ENCODE measurements at regions not wholly inside any gene's neighbourhood (a gene's known extent, or its start where the extent isn't known, plus 50 kb on each side); places are given as distances from the start of the nearest gene placed in this dataset.

DNA sequence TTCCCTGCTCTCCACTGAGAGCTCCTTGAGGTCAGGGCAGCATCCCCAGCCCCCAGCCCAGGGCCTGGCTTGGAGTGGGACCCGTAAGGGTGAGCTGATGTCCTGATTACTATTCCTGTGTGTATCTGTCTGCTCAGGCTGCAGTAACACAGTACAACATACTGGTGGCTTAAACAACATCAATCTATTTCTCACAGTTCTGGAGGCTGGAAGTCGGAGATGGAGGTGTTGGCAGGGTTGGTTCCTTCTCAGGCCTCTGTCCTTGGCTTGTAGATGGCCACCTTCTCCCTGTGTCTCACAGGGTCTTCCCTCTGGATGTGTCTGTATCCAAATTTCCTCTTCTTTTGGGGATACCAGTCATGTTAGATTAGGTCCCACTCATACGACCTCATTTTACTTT is 246.4 kb upstream of the POU3F1 start:
- Mint-ChIP-seq H3K9me3 (no peaks in the 10 kb centered on the region), H3K4me1 (no peaks in the 10 kb centered on the region), H3K36me3 (ENCODE audit: low read depth) (no peaks in the 10 kb centered on the region), H3K27ac (no peak overlapping the region), H3K4me3 (no peak overlapping the region), H3K27me3 (peaks cover 53% of the 10 kb centered on the region)
- ATAC-seq (no peak), DNase-seq (no peak)

DNA sequence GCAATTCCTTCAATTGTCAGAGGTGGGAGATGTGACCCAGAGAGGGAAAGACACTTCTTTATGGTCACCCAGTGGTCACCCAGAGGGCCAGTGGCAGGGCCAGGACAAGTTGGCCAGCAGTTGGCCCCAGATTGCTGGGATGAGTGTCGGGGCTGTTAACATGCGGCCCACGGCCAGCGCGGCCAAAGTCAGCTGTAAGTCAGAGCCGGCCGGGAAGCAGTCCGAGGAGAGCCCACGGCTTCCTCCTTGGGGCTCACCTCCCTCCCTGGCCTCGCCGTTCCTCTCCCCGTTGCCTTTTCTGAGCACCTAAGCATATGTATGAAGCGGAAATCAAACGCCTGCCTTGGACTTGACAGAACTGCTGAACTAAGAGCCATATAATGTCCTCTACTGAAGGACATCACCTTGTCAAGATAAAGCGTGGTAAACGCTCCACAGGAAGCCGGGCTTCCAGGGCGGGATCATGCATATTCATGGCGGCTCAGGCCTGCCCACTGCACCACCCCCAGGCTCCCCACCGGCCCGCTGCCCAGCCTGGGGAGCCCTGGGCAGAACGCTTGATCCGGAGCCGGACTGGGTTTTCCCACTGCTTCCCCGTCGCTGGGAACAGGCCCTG is 245.4 kb upstream of the POU3F1 start:
- no peak overlapping the region for H3K4me3 Mint-ChIP-seq
- H3K4me1 Mint-ChIP-seq = no peaks in the 10 kb centered on the region
- H3K36me3 Mint-ChIP-seq (ENCODE audit: low read depth) = no peaks in the 10 kb centered on the region
- DNase-seq (no peak), ATAC-seq (no peak)
- H3K9me3 Mint-ChIP-seq = no peaks in the 10 kb centered on the region
- peaks cover 52% of the 10 kb centered on the region for H3K27me3 Mint-ChIP-seq
- H3K27ac Mint-ChIP-seq = no peak overlapping the region

- Mint-ChIP-seq H3K4me3 (no peak overlapping the region), H3K36me3 (ENCODE audit: low read depth) (no peaks in the 10 kb centered on the region), H3K27me3 (peaks cover 48% of the 10 kb centered on the region)
Measured at GRCh38 chr1:38291336-38291735, 244.7 kb upstream of the POU3F1 start.

GRCh38 chr1:38289034-38289433 is 242.4 kb upstream of the POU3F1 start:
- H3K9me3 Mint-ChIP-seq = no peaks in the 10 kb centered on the region
- DNase-seq (no peak), ATAC-seq (no peak)
- H3K36me3 Mint-ChIP-seq (ENCODE audit: low read depth) = no peaks in the 10 kb centered on the region
- peaks cover 30% of the 10 kb centered on the region for H3K27me3 Mint-ChIP-seq
- H3K4me1 Mint-ChIP-seq = no peaks in the 10 kb centered on the region
- H3K4me3 Mint-ChIP-seq = no peak overlapping the region
- no peak overlapping the region for H3K27ac Mint-ChIP-seq

More at GRCh38 chr1:38291336-38291735, 244.7 kb upstream of the POU3F1 start:
- H3K9me3 Mint-ChIP-seq = no peaks in the 10 kb centered on the region
- ATAC-seq (no peak), DNase-seq (no peak)
- no peaks in the 10 kb centered on the region for H3K4me1 Mint-ChIP-seq
- no peak overlapping the region for H3K27ac Mint-ChIP-seq

DNA sequence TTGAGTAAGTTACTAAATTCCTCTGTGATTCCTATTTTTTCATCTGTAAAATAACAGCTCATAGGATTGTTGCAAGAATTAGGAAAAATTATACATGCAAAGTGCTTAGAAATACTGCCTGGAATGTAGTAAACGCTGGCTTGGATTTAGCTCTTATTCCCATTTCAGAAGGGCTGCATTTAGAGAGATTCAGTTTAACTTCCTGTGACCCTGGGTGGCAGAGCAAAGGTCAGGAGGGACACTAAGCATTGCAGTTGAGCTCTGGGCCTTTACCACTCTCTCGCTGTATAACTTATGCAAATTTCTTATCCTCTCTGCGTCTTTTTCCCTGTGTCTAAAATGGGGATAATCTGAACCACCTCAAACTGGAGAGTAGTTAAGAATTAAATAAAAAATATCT is 241.0 kb upstream of the POU3F1 start:
- Mint-ChIP-seq H3K27ac (no peak overlapping the region), H3K36me3 (ENCODE audit: low read depth) (no peaks in the 10 kb centered on the region), H3K4me3 (no peak overlapping the region), H3K27me3 (peaks cover 29% of the 10 kb centered on the region), H3K9me3 (no peaks in the 10 kb centered on the region), H3K4me1 (no peaks in the 10 kb centered on the region)
- no peak for DNase-seq
- ATAC-seq = no peak

GRCh38 chr1:38287036-38287435 is 240.4 kb upstream of the POU3F1 start:
- DNase-seq (no peak), ATAC-seq (no peak)
- Mint-ChIP-seq H3K27ac (no peak overlapping the region), H3K4me1 (no peaks in the 10 kb centered on the region), H3K27me3 (peaks cover 31% of the 10 kb centered on the region), H3K4me3 (no peak overlapping the region), H3K36me3 (ENCODE audit: low read depth) (no peaks in the 10 kb centered on the region), H3K9me3 (no peaks in the 10 kb centered on the region)

DNA sequence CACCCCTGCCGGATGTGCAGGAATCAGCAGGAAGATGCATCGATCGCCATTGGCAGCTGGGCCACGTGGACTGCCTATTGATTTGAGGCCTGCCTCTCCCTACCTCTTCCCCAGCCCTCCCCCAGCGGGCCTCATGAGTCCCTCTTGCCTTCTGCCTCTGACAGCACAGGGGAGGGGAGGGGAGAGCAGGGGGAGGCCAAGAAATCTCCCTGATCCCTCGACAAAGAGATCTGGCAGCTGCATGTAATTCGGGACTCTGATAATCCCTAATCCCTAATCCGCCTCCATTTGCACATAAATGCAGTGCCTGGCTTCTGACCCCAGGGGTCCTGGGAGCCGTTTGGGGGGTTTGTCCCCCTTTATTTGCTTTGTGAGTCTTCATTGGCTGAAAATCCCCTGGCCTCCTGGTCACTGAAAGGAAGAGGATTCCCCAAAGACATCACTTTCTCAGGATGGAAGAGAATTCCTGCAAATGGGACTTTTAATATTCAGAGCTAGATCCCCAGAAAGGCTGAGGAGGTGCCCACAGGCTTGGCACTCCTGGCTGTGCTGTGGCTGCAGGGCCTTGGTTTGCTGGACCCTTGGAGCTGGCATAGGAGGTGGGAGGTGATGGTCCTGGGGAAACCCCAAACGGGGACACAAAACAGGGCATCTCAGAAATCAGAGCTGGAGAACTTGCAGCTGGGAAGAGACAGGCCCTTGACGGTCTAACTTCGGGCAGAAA is 239.4 kb upstream of the POU3F1 start:
- peaks cover 26% of the 10 kb centered on the region for H3K27me3 Mint-ChIP-seq
- H3K4me1 Mint-ChIP-seq = no peaks in the 10 kb centered on the region
- no peaks in the 10 kb centered on the region for H3K9me3 Mint-ChIP-seq
- H3K36me3 Mint-ChIP-seq (ENCODE audit: low read depth) = no peaks in the 10 kb centered on the region
- ATAC-seq (no peak), DNase-seq (no peak)
- no peak overlapping the region for H3K4me3 Mint-ChIP-seq
- H3K27ac Mint-ChIP-seq = no peak overlapping the region

DNA sequence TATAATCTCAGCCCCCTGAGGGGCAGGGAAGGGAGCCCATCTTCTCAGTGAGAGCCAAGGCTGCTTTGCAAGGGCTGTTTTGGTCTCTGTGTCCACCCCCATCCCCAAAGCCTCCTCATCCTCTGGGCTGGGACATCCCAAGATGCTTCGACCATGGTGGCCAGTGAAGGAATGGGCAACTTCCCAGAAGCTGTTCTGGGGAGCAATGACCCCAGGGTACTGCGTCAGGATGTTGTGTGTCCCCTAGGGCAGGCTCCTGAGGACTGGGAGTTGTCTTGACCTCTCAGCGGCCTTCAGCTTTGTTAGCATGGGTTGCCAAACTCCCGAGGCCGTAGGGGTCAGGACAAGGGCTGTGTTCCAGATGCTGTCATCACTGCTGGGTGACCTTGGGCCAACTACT is 238.4 kb upstream of the POU3F1 start:
- H3K4me3 Mint-ChIP-seq = no peak overlapping the region
- no peaks in the 10 kb centered on the region for H3K9me3 Mint-ChIP-seq
- H3K27me3 Mint-ChIP-seq = peaks cover 26% of the 10 kb centered on the region
- H3K36me3 Mint-ChIP-seq (ENCODE audit: low read depth) = no peaks in the 10 kb centered on the region
- H3K27ac Mint-ChIP-seq = no peak overlapping the region
- no peaks in the 10 kb centered on the region for H3K4me1 Mint-ChIP-seq
- ATAC-seq = no peak
- no peak for DNase-seq

GRCh38 chr1:38283696-38284470 is 237.3 kb upstream of the POU3F1 start:
- no peak overlapping the region for H3K4me3 Mint-ChIP-seq
- DNase-seq = no peak
- no peak for ATAC-seq
- peaks cover 8% of the 10 kb centered on the region for H3K9me3 Mint-ChIP-seq
- H3K36me3 Mint-ChIP-seq (ENCODE audit: low read depth) = peaks cover 2% of the 10 kb centered on the region
- peaks cover 22% of the 10 kb centered on the region for H3K27me3 Mint-ChIP-seq
- H3K4me1 Mint-ChIP-seq = no peaks in the 10 kb centered on the region
- no peak overlapping the region for H3K27ac Mint-ChIP-seq

DNA sequence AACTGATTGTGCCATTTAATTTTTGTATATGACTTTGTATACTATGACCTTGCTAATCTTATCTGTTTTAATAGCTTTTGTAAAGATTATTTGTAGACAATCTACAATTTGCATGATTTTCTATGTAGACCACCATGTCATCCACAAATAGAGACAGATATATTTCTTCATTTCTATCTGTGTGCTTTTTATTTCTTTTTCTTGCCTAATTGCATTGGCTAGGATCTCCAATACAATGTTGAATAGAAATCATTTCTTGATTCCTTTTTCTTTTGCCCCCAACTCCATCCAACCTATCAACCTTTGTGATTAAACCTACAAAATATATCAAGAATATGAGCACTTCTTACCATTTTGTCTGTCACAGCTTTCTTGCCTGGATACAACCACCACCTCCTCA is 232.6 kb upstream of the POU3F1 start:
- H3K27me3 Mint-ChIP-seq = peaks cover 24% of the 10 kb centered on the region
- H3K4me3 Mint-ChIP-seq = no peak overlapping the region
- ATAC-seq (no peak), DNase-seq (no peak)
- H3K27ac Mint-ChIP-seq = no peak overlapping the region
- H3K36me3 Mint-ChIP-seq (ENCODE audit: low read depth) = peaks cover 2% of the 10 kb centered on the region
- peaks cover 22% of the 10 kb centered on the region for H3K9me3 Mint-ChIP-seq
- H3K4me1 Mint-ChIP-seq = no peaks in the 10 kb centered on the region

DNA sequence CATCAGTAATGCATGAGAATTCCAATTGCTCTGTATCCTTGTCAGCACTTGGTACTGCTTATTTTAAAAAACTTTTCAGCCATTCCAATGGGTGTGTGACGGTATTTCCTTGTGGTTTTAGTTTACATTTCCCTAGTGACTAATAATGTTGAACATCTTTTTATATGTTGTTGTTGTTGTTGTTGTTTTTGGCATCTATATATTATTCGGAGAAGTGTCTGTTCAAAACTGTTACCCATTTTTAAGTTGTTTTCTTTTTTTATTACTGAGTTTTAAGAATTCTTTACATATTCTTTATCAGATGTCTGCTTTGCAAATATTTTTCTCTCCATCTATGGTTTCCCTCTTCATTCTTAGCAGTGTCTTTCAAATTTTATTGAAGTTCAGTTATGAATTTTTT is 231.1 kb upstream of the POU3F1 start:
- no peak for ATAC-seq
- H3K27ac Mint-ChIP-seq = no peak overlapping the region
- no peaks in the 10 kb centered on the region for H3K4me1 Mint-ChIP-seq
- H3K9me3 Mint-ChIP-seq = peaks cover 22% of the 10 kb centered on the region
- DNase-seq = no peak
- peaks cover 25% of the 10 kb centered on the region for H3K27me3 Mint-ChIP-seq
- H3K4me3 Mint-ChIP-seq = no peak overlapping the region
- H3K36me3 Mint-ChIP-seq (ENCODE audit: low read depth) = peaks cover 2% of the 10 kb centered on the region

DNA sequence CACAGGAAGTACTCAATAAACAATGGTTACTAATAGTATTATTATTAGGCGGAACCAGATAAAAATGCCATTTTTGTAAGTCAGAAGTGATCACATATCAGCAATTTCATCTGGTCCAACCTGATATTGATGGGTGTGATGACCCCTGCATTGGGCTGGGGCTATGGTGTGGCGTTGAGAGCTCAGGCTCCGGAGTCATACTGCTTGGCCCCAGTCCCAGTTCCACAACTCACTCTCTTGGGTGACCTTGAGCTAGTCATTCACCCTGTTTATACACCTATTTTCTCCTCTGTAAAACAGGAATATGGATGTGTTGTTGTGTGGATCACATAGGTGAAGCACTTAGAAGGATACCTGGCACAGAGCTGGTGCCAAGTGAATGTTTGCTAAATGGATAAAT is 229.4 kb upstream of the POU3F1 start:
- Mint-ChIP-seq H3K27me3 (peaks cover 30% of the 10 kb centered on the region), H3K4me1 (no peaks in the 10 kb centered on the region)

DNA sequence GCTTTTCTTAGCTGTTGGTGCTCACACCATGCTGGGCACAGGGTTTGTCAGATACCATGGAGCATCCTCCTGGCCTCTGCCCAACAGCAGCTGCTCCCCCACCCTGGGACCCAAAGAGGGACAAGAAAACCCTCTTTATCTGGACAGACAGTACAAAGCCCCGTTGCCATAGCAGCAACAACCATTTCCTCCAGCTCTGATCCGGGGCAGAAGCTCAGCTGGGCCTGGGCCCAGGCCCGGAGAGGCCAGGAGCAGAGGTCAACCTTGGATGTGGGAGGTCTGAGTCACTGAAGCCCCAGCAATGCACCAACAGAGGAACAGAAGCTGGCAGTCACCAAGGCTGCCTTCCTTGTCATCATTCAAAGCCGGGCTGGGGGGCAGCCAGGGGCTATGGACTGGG is 228.4 kb upstream of the POU3F1 start:
- peaks cover 22% of the 10 kb centered on the region for H3K9me3 Mint-ChIP-seq
- no peak overlapping the region for H3K27ac Mint-ChIP-seq
- ATAC-seq (no peak), DNase-seq (no peak)
- no peaks in the 10 kb centered on the region for H3K4me1 Mint-ChIP-seq
- H3K27me3 Mint-ChIP-seq = peaks cover 37% of the 10 kb centered on the region
- H3K4me3 Mint-ChIP-seq = no peak overlapping the region
- peaks cover 2% of the 10 kb centered on the region for H3K36me3 Mint-ChIP-seq (ENCODE audit: low read depth)

More for the DNA sequence above, 229.4 kb upstream of the POU3F1 start:
- H3K36me3 Mint-ChIP-seq (ENCODE audit: low read depth) = peaks cover 2% of the 10 kb centered on the region
- no peak overlapping the region for H3K27ac Mint-ChIP-seq
- DNase-seq (no peak), ATAC-seq (no peak)
- H3K4me3 Mint-ChIP-seq = no peak overlapping the region
- H3K9me3 Mint-ChIP-seq = peaks cover 22% of the 10 kb centered on the region

GRCh38 chr1:38273196-38273804 is 226.7 kb upstream of the POU3F1 start:
- DNase-seq = no peak
- no peak overlapping the region for H3K27ac Mint-ChIP-seq
- no peaks in the 10 kb centered on the region for H3K4me1 Mint-ChIP-seq

GRCh38 chr1:38272515-38272914 is 225.9 kb upstream of the POU3F1 start:
- DNase-seq = no peak
- H3K9me3 Mint-ChIP-seq = peaks cover 4% of the 10 kb centered on the region
- no peaks in the 10 kb centered on the region for H3K4me1 Mint-ChIP-seq
- no peaks in the 10 kb centered on the region for H3K36me3 Mint-ChIP-seq (ENCODE audit: low read depth)
- ATAC-seq = no peak
- H3K4me3 Mint-ChIP-seq = no peak overlapping the region
- peaks cover 47% of the 10 kb centered on the region for H3K27me3 Mint-ChIP-seq
- H3K27ac Mint-ChIP-seq = no peak overlapping the region

More at GRCh38 chr1:38273196-38273804, 226.7 kb upstream of the POU3F1 start:
- ATAC-seq = no peak
- Mint-ChIP-seq H3K4me3 (no peak overlapping the region), H3K9me3 (peaks cover 9% of the 10 kb centered on the region), H3K36me3 (ENCODE audit: low read depth) (no peaks in the 10 kb centered on the region), H3K27me3 (peaks cover 44% of the 10 kb centered on the region)
